HG02885 (cell line): ENCODE measurements at regions not wholly inside any gene's neighbourhood (a gene's known extent, or its start where the extent isn't known, plus 50 kb on each side); places are given as distances from the start of the nearest gene placed in this dataset.
A peak's percentile ranks its signal among the peaks of the same experiment; 100 is the strongest.

Experiments
- ATAC-seq: cut with Tn5 transposase; IDR thresholded peaks from one replicate; pipeline ENCODE4 v1.9.1; 2021; ENCODE audit warnings: mild to moderate bottlenecking; ENCODE audit not compliant: unreplicated experiment, poor library complexity

GRCh38 chr10:8224591-8224990 is 170.1 kb downstream of the GATA3 start:
- no peak for ATAC-seq

DNA sequence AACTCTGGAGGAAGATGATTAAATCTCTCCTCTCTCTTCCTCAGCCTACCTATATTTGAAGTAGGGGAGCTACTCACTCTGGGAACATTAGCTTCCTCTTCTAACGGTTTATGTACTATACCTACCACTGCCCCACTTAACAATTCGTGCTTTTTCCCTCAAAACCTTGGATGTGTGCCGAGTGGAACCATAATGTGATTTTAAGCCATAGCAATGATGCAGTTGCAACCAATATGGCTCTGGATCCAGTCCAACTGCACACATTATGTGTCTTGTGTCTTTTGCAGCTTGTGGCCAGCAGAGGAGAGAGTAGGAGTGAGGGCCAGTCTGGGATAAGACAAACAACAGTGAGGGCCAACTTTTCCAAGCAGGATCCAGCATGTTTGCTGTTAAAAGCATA is 170.7 kb downstream of the GATA3 start:
- no peak for ATAC-seq

GRCh38 chr10:8227246-8227645 is 172.8 kb downstream of the GATA3 start:
- no peak for ATAC-seq

GRCh38 chr10:8229153-8229552 is 174.7 kb downstream of the GATA3 start:
- no peak for ATAC-seq

- no peak for ATAC-seq
Observed at GRCh38 chr10:8230902-8231301, 176.4 kb downstream of the GATA3 start.

DNA sequence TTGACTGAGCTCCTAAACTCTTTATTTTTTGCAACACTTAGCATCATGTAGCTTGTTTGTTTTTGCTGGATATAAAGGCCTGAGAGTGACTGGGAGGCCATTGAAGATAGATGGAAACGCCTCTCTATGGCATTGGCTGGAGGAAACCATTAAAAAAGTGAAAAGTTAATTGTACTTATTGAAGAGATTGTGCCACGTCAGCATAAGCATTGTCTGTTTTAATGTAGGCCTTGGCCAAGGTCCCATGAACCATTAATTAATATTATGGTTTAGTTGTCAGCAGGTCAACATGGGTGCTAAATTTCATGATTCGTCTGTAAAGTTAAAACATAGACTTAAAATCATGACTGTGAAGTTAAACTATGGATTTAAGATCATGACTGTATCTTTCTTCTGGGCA is 178.6 kb downstream of the GATA3 start:
- no peak for ATAC-seq

DNA sequence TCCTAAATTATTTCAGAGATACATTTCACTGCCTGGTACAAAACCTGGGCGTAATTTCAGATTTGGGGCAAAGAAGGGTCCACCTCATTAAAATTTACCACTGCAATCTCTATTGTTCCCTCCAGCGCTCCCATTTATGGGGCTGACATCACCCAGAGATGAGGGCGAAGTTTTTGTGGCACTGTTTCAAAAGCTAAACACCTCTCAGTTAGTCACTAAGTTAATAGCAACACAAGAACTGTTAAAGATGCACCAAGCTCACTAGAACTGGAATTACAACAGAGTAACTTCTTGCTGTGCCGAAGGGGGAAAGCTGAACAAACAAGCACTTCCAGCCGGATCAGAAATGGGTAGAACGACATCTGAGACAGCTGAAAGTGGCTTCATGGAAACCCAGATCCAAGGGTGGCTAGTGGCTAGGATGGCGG is 179.4 kb downstream of the GATA3 start:
- no peak for ATAC-seq

- no peak for ATAC-seq
Observed at GRCh38 chr10:8235253-8236027, 181.0 kb downstream of the GATA3 start.

- ATAC-seq = no peak
Observed at GRCh38 chr10:8238986-8239385, 184.5 kb downstream of the GATA3 start.

GRCh38 chr10:8240861-8241260 is 186.4 kb downstream of the GATA3 start:
- no peak for ATAC-seq

- ATAC-seq = no peak
Observed at GRCh38 chr10:8242295-8242872, 187.9 kb downstream of the GATA3 start.

GRCh38 chr10:8245131-8245813 is 190.8 kb downstream of the GATA3 start:
- peak; percentile 68 for ATAC-seq

DNA sequence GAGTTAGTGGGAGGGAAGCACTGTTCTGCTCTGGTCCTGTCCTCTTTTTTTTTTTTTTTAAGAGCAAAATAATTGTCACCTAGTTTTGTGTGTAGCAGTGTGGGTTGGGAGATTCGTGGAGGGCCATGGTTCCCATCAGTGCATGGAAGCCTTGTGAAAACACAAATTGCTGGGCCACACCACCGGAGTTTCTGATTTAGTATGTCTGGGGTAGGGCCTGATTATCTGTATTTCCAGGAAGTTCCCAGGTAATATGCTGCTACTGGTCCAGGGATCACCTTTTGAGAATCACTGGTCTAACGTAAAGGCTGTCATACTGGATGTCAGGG is 191.3 kb downstream of the GATA3 start:
- ATAC-seq = no peak

DNA sequence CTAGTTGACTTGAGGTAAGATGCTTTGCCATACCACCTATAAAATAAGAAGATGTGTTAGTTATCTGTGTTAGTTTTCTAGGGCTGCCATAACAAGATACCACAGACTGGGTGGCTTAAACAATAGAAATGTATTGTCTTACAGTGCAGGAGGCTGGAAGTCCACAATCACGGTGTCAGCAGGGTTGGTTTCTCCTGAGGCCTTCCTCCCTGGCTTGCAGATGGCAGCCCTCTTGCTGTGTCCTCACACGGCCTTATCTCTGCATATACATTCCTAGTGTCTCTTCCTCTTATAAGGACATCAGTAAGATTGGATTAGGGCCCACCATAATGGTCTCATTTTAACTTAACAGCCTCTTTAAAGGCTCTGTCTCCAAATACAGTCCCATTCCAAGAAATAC is 192.1 kb downstream of the GATA3 start:
- no peak for ATAC-seq

DNA sequence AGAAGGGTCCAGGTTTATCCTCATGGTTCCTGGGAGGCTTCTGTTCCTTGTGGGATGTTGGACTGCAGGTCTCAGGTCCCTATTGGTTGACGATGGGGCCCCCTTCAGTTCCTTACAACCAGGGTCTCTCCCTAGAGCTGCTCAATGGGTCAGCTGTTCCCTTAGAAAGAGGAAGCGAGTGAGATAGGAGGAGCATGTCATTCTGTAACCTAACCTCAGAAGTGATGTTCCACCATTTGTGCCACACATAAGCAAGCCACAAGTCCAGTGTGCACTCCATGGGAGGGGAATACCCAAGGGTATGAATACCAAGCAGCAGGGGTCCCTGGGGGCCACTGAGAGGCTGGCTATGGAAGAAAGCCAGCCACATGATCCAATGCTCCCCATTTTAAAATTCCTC is 192.7 kb downstream of the GATA3 start:
- no peak for ATAC-seq

DNA sequence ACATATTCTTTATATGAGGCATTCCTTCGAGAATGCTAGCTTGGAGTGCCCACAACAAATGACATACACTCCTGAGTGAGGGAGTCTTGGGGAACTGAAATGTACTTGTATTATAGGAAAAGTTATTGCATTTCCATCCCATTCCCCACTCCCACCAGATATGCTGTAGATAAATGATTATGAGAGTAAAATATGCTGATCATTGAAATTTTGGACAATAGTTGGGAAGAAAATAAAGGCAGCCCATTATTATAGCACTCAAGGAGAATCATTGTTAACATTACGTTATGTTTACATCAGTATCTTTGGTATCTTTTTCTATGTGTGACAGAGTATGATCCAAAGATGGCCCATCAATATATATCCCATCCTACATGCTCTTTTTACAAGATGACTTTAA is 194.4 kb downstream of the GATA3 start:
- no peak for ATAC-seq

DNA sequence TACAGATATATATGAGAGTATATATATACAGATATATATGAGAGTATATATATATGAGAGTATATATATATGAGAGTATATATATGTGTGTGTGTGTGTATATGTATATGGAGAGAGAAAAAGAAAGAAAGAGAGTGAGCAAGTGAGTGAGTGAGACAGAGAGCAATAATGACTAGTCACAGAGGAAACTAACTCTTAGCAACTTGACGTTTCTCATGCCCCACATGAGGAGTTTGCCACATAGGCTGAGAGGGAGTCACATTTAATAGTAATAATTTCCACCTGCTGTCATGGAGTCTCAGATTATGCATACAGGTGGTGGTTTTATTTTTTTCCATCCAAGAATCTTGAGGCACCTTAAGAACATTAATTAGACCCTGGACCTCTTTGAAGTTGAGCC is 199.9 kb downstream of the GATA3 start:
- no peak for ATAC-seq

DNA sequence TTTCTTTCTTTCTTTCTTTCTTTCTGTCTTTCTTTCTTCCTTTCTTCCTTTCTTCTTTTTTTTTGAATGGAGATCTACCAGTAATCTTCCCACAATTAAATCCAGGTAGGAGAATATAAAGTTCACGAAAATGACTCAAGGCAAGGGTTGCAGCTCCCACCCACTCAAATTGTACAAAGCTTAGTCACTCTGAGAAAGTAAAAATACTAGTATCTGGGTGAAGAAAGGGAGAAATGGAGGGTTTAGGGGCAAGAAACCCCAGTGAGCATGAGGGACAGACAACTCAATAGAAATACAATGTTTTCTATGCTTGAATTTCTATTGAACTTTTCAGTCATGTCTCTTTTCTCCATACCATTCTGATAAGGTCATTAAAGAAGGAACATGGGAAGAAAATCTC is 200.8 kb downstream of the GATA3 start:
- ATAC-seq = no peak

DNA sequence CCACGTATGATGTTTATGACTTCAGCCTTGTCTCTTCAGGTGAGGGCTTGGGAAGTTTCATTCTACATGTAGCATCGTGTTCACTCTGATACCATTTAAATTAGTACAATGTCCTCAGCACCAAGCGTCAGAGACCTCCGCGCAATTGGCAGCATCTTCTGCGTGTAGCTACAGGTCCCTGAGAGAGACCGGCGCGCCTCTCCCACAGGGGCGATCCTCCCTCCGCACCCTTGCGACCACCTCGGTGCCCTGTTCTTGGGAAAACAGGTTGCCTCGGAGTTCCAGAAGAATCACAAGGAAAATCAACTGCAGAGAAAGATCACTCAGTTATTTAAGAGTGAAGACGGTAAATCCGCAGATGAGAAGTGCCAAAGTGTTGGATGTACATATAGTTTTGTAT is 206.2 kb downstream of the GATA3 start:
- ATAC-seq = no peak

DNA sequence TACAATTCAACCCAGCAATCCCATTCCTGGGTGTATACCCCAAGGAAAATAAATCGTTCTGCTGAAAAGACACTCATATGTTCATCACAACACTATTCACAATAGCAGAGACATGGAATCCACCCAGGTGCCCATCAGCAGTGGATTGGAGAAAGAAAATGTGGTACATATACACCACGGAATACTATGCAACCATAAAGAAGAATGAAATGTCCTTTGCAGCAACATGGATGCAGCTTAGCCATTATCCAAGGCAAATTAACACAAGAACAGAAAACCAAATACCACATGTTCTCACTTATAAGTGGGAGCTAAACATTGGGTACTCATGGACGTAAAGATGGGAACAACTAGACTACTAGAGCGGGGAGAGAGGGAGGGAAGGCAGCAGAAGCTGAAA is 207.8 kb downstream of the GATA3 start:
- ATAC-seq = no peak

DNA sequence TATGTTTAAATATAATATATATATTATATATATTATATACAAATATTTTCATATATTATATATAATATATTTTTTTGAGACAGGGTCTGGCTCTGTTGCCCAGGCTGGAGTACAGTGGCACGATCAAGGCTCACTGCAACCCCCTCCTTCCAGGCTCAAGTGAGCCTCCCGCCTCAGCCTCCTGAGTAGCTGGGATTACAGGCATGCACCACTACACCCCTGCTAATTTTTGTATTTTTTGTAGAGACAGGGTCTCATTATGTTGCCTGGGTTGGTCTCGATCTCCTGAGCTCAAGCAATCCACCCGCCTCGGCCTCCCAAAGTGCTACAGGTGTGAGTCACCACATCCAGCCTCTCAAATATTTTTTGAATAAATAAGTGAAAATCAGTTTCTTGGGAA is 215.5 kb downstream of the GATA3 start:
- ATAC-seq = no peak
